HG02870 (cell line): ENCODE measurements at regions not wholly inside any gene's neighbourhood (a gene's known extent, or its start where the extent isn't known, plus 50 kb on each side); places are given as distances from the start of the nearest gene placed in this dataset.

Experiments used
- ATAC-seq: cut with Tn5 transposase; IDR thresholded peaks from one replicate; pipeline ENCODE4 v1.9.1; 2021; ENCODE audit warnings: mild to moderate bottlenecking, moderate library complexity; ENCODE audit not compliant: unreplicated experiment

DNA sequence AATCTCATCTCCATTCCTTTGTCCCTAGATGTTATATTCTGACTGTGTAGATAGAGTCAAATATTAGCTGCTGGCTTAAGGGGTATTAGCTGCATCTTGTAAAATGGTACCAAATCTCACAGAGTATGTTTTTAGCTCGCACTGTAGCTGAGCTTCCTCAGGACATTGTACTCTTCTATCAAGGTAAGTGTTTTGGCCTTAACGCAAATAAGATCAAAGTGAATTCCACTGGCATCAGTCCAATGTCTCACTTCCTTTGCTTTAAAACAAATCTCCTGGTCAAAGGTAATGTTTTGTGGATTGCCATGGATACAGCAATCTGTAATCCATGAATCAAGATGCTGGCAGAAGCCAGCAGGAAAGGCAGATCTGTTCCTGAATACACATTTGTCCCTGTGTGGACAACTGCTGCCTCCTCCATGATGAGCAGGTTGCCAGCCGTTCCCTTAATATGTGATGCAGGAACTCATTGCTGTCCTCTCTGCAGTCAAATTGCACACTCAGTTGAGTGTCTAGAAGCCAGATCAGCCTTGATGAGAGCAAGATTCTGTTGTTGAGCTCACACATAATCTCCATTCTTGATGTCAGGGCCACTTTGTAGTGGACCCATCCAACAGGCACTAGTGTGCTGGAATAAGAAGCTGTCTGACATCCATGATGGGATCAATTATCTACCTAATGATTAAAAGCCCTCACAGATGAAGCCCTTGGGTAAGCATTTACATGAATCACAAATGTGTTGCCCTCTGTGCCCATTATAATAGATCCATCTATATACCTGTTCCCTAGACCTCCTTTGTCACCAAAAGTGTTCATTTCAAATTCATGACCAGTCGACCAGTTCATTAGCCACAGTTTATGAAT is 96.6 kb upstream of the AGTR1 start:
- ATAC-seq = no peak

DNA sequence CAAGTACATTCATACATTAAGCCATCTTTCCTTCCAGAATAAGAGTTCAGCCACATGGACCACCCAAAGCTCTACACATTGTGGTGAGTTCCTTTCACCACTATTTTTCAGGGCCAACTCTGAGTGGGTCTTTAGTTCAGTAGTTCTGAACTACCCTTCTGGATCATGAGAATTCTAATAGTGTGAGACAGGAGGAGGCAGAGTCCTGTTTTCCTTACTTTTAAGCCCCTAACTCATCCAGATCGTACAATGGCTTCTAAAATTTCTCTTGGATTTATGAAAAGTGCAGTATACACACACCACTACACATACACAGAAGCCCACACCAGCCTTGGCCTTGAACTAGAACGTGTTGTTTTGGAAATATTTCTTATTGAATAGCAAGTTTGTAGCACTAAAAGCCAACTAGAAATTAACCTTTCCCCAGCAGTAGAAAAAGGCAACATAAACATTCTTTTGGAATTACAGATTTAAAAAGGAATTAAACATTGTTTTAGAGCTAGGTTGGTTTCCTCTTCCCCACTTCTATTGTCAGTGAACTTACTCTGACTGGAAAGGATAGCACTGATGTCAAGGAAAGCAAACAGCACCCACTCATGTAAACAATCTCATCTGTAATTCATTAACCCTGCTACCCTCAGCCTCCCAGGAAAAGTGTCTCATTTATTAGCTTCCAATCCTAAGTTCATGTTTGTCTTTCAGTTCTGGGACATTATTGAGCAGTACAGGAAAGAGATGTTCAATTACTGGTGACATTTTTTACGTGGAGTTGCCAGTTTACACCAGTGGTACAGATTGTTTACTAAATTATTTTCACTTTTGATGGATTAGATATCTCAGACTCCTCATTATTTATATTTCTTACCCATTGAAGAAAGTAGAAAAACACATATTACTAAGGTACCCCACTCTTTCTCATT is 95.7 kb upstream of the AGTR1 start:
- ATAC-seq = no peak

DNA sequence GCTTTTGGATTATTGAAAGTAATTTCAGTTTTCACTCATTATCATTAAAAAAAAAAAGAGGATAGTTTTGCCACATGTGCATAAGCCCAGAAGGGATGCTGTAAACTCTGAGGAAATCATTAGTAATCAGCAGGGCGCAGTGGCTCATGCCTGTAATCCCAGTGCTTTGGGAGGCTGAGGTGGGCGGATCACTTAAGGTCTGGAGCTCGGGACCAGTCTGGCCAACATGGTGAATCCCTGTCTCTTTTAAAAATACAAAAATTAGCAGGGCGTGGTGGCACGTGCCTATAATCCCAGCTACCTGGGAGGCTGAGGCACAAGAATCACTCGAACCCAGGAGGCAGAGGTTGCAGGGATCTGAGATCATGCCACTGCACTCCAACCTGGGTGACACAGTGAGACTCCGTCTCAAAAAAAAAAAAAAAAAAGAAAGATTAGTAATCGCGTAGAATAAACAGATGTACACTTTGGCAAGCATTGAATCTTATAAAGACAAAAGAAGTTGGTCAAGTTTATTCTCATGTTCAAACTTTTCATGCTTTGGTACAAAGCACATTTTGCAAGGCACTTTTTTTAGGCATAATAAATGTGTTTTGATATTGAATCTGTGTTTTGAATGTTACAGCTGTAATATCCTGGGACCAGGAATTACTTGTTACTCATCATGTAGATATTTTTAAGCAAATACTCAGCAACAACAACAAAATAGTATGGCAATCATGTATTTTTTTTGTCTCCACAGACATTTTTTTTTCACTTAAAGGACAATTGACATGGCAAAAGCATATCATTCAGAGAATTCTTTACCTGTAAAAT is 93.2 kb upstream of the AGTR1 start:
- no peak for ATAC-seq

GRCh38 chr3:148605521-148605920 is 92.2 kb upstream of the AGTR1 start:
- no peak for ATAC-seq

GRCh38 chr3:148606979-148607378 is 90.7 kb upstream of the AGTR1 start:
- ATAC-seq = no peak

DNA sequence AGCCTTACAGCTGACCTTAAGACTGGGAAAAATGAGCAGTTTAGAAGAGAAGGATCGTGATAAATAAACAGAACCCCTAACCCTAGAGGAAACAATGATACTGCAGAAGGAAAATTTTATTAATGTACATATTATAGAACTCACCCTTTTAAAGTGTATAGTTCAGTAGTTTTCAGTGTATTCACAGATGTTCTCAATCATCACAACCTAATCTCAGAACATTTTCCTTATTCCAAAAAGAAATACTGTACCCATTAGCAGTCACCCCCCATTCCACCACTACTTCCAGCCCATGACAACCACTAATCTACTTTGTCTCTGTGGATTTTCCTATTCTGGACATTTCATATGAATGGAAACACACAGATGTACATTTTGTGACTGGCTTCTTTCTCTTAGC is 90.2 kb upstream of the AGTR1 start:
- ATAC-seq = no peak

DNA sequence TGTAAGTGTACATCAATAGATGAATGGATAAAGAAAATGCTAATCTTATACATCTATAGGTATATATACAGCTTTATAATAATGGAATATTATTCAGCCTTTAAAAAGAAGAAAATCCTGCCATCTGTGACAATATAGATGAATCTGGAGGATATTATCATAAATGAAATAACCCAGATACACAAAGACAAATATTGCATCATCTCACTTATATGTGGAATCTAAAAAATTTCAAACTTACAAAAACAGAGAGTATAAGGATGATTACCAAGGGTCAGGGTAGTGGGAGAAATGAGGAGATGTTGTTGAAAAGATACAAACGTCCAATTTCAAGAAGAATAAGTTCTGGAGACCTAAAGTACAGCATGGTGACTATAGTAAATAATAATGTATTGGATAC is 85.4 kb upstream of the AGTR1 start:
- ATAC-seq = no peak

GRCh38 chr3:148615382-148615781 is 82.3 kb upstream of the AGTR1 start:
- ATAC-seq = no peak

- ATAC-seq = no peak
These were observed 72.5 kb upstream of the AGTR1 start for GRCh38 chr3:148625095-148625736.

GRCh38 chr3:148625991-148626390 is 71.7 kb upstream of the AGTR1 start:
- no peak for ATAC-seq

- no peak for ATAC-seq
These were observed 68.7 kb upstream of the AGTR1 start for GRCh38 chr3:148629006-148629405.

DNA sequence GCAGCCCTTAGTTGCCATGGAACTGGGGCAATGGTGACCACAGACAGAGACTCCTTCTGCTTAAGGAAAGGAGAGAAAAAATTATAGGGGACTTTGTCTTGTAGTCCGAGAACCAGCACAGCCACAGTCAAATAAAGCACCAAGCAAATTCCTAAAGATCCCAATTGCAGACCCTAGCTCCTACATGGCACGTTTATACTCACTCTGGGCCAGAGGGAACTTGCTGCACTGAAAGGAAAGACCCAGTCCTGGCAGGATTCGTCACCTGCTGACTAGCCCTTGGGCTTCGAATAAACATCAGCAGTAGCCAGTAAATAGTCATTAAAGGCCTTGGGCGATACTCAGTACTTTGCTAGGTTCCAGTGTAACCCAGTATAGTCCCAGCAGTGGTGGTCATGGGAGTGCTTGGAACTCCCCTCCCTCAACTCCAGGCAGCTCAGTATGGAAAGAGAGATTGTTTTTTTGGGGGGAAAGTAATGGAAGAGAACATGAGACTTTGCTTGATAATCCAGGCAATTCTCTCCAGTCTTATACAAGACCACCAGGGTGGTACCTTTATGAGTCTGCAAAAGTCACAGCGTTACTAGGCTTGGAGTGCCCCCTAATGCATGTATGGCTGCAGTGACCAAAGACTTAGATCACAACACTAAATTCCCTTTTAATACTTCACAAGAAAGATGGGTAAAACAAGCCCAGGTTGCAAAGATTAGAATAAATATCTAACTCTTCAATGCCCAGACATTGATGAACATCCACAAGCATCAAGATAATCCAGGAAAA is 66.4 kb upstream of the AGTR1 start:
- ATAC-seq = no peak

DNA sequence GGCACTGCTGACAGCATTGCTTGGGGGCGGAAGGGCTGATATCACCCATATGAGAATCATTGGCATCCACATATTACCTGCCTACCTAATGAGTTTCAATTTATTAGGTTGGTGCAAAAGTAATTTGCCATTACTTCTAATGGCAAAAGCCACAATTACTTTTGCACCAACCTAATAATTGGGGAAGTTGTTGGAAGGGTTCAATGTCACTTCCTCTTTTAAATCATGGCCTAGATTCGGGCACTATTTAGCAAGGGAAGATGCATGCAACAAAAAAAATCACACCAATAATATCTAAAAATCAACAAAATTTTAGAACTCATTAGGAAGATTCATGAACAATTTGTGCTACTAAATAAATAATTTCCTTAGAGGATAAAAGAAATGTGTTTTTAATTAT is 56.0 kb upstream of the AGTR1 start:
- ATAC-seq = no peak

DNA sequence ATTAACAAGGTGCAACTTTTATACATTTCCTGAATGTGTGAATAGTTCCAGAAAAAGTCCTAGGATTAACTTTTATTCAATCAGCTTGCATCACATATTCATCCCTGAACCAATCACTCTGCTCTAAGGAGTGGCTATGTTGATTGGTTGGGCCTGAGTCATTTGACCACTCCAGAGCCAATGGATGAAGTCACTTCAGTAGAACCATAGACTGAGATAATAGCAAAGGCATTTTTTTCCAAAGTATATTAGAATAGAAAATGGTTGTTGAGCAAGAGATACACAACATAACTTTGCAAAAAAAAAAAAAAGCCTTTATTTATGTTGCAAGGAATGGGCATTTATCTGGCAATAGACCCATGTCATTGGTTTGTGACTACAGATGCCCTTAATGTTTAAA is 55.5 kb upstream of the AGTR1 start:
- ATAC-seq = no peak

DNA sequence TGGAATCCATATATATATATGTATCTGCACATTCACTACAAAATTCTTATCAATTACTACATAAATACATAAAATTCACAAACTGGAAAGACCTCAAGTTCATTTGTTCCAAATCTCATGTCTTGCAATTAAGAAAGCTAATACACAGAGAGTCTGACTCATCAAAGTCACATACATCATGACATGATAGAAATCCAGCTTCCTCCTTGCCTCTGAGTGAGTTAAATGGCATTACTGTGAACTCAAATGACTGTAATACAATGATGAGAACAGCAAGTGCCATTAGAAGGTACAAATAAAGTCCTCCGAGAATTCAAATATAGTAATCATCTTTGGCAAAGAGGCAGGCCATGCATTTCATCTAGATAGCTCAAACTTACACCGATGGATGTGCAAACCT is 55.1 kb upstream of the AGTR1 start:
- no peak for ATAC-seq

- ATAC-seq = no peak
These were observed 54.3 kb upstream of the AGTR1 start for GRCh38 chr3:148643389-148643840.

- no peak for ATAC-seq
These were observed 51.5 kb upstream of the AGTR1 start for GRCh38 chr3:148646126-148646665.
